Stomach (tissue), 8 donors: ENCODE measurements at regions not wholly inside any gene's neighbourhood (a gene's known extent, or its start where the extent isn't known, plus 50 kb on each side); places are given as distances from the start of the nearest gene placed in this dataset.

Experiments
- DNase-seq, 2 donors: peaks; one replicate each; pipeline versions ENCODE4 v3.0.0 to v3.0.0-alpha.2; 2013 to 2019
- H3K27ac ChIP-seq, 5 donors: fragments of 200-600 bp in 4 of 5; sonication (generic) in 4 of 5; one replicate each; pipeline ENCODE4 v1.5.1; 2013 to 2019; ENCODE audit warnings: mild to moderate bottlenecking in 1 of 5, moderate library complexity in 1 of 5
- H3K27me3 ChIP-seq, 3 donors: fragments of 200-600 bp; sonication (generic); one replicate each; pipeline ENCODE4 v1.5.1; 2017 to 2019; ENCODE audit warnings: mixed run types in 1 of 3
- H3K36me3 ChIP-seq, 4 donors: fragments of 200-600 bp; sonication (generic); 1 replicate in 3 of 4; 2 replicates in 1 of 4; pipeline ENCODE4 v1.5.1; 2016 to 2019
- H3K4me1 ChIP-seq, 4 donors: fragments of 200-600 bp; sonication (generic); one replicate each; pipeline ENCODE4 v1.5.1; 2016 to 2019
- H3K4me3 ChIP-seq, 4 donors: fragments of 200-600 bp; sonication (generic) in 3 of 4; one replicate each; pipeline ENCODE4 v1.5.1; 2016 to 2019; ENCODE audit warnings: mild to moderate bottlenecking in 1 of 4
- H3K9me3 ChIP-seq, 4 donors: fragments of 200-600 bp; sonication (generic); one replicate each; pipeline ENCODE4 v1.5.1; 2016 to 2019
- CTCF ChIP-seq, 7 experiments: fragments of 450-650 bp in 4 of 7; fragments of 200-600 bp in 3 of 7; sonication (generic) in 3 of 7; IDR thresholded peaks; one replicate each; pipeline ENCODE4 v1.5.1; 2016 to 2019; ENCODE audit warnings: antibody characterized with exemption in 7 of 7, control low read depth in 2 of 7, mild to moderate bottlenecking in 1 of 7
- EP300 ChIP-seq: sonication (generic); formaldehyde crosslinking; IDR thresholded peaks from one replicate; pipeline ENCODE4 v1.6.1; 2017; ENCODE audit warnings: antibody characterized with exemption
- POLR2A ChIP-seq, 4 donors: fragments of 450-650 bp; IDR thresholded peaks; one replicate each; pipeline ENCODE4 v1.6.1; 2016; ENCODE audit warnings: antibody characterized with exemption in 4 of 4, control low read depth in 2 of 4, mild to moderate bottlenecking in 1 of 4, moderate library complexity in 1 of 4
- POLR2AphosphoS5 ChIP-seq, 3 donors: sonication (generic); formaldehyde crosslinking; IDR thresholded peaks; one replicate each; pipeline ENCODE4 v1.6.1; 2016; ENCODE audit warnings: antibody characterized with exemption in 3 of 3
- WGBS, 5 donors: extraction: QIAGEN DNeasy Blood & Tissue Kit in 3 of 5; methylation state at CpG; one replicate each; pipeline versions ENCODE4 v1.1.5 to v1.1.7; 2013 to 2018; 5-methylcytosine and 5-hydroxymethylcytosine counted together
- intact Hi-C: fragments of 100-400 bp; cut with DNase I; formaldehyde crosslinking; loops from one replicate; pipeline ENCODE4 v1.15.1; 2023; ENCODE audit warnings: low total_unique reads
- donor health status: healthy with polysubstance abuse.
- donor health status: Bipolar disorder and iron deficiency.
- donor health status: healthy.

GRCh38 chr9:76557674-76558225 lies 98.8 kb downstream of the GCNT1 start:
- Histone ChIP-seq H3K36me3 (no peaks in the 10 kb centered on the region), H3K9me3 (no peaks in the 10 kb centered on the region), H3K4me1 (peaks cover 6 to 47% (median 7%) of the 10 kb centered on the region in 4 donors), H3K27ac (no peak overlapping the region), H3K4me3 (no peak overlapping the region), H3K27me3 (no peaks in the 10 kb centered on the region)
- no peak for TF ChIP-seq POLR2A (IDR thresholded peaks at IDR 0.05)
- TF ChIP-seq POLR2AphosphoS5 (IDR thresholded peaks at IDR 0.05), result no peak
- no peak for TF ChIP-seq EP300
- no peak for TF ChIP-seq CTCF (IDR thresholded peaks at IDR 0.05)
- WGBS, 5 donors, result 84 to 100% (median 95%) methylated on average over 1 of the region's 1 CpG
- no peak for DNase-seq
- intact Hi-C loops, result no loop called here

GRCh38 chr9:76558465-76558864 lies 99.5 kb downstream of the GCNT1 start:
- Histone ChIP-seq H3K27ac (peak overlapping the region in 3 of 5 donors; percentile 5 to 53 (median 10)), H3K9me3 (no peaks in the 10 kb centered on the region), H3K27me3 (no peaks in the 10 kb centered on the region), H3K4me1 (peaks cover 6 to 52% (median 7%) of the 10 kb centered on the region in 4 donors), H3K4me3 (no peak overlapping the region), H3K36me3 (no peaks in the 10 kb centered on the region)
- 15 to 60% (median 27%) methylated on average over 1 of the region's 1 CpG for WGBS, 5 donors
- TF ChIP-seq POLR2AphosphoS5 (IDR thresholded peaks at IDR 0.05), result peak in 1 of 3 donors; percentile 20
- no peak for TF ChIP-seq EP300
- DNase-seq, result no peak
- intact Hi-C loops, result no loop called here

GRCh38 chr9:76559286-76559685 lies 100.3 kb downstream of the GCNT1 start:
- Histone ChIP-seq H3K27me3 (no peaks in the 10 kb centered on the region), H3K27ac (peak overlapping the region in 2 of 5 donors; percentile 10 to 53), H3K36me3 (no peaks in the 10 kb centered on the region), H3K9me3 (no peaks in the 10 kb centered on the region), H3K4me1 (peaks cover 6 to 52% (median 7%) of the 10 kb centered on the region in 4 donors), H3K4me3 (no peak overlapping the region)
- no peak for DNase-seq
- TF ChIP-seq EP300 (no peak), POLR2A (IDR thresholded peaks at IDR 0.05) (no peak), POLR2AphosphoS5 (IDR thresholded peaks at IDR 0.05) (no peak), CTCF (IDR thresholded peaks at IDR 0.05) (no peak)
- intact Hi-C loops, result no loop called here

- H3K27me3 ChIP-seq, result no peaks in the 10 kb centered on the region
- H3K9me3 ChIP-seq, result no peaks in the 10 kb centered on the region
- peak overlapping the region in 2 of 5 donors; percentile 9 to 32 for H3K27ac ChIP-seq
- H3K36me3 ChIP-seq, result no peaks in the 10 kb centered on the region
- peak in 1 of 3 donors; percentile 29 for TF ChIP-seq POLR2AphosphoS5 (IDR thresholded peaks at IDR 0.05)
- TF ChIP-seq POLR2A (IDR thresholded peaks at IDR 0.05), result no peak
- H3K4me3 ChIP-seq, result no peak overlapping the region
- DNase-seq, result peak in 1 of 2 donors; percentile 76
- H3K4me1 ChIP-seq, result peaks cover 6 to 52% (median 7%) of the 10 kb centered on the region in 4 donors
- intact Hi-C loops, result no loop called here
- WGBS, 5 donors, result 28 to 48% (median 29%) methylated on average over 4 of the region's 4 CpGs
Measured at GRCh38 chr9:76560481-76560922, 101.5 kb downstream of the GCNT1 start.

GRCh38 chr9:76561050-76561713 lies 102.2 kb downstream of the GCNT1 start:
- peak overlapping the region in 1 of 5 donors; percentile 9 for H3K27ac ChIP-seq
- TF ChIP-seq CTCF (IDR thresholded peaks at IDR 0.05) (no peak), EP300 (no peak), POLR2AphosphoS5 (IDR thresholded peaks at IDR 0.05) (no peak), POLR2A (IDR thresholded peaks at IDR 0.05) (no peak)
- no peak for DNase-seq

More at GRCh38 chr9:76561050-76561713, 102.2 kb downstream of the GCNT1 start:
- H3K4me3 ChIP-seq, result no peak overlapping the region
- H3K9me3 ChIP-seq, result no peaks in the 10 kb centered on the region
- no peaks in the 10 kb centered on the region for H3K27me3 ChIP-seq
- 60 to 78% (median 62%) methylated on average over 2 of the region's 2 CpGs for WGBS, 5 donors
- intact Hi-C loops, result no loop called here
- H3K36me3 ChIP-seq, result no peaks in the 10 kb centered on the region
- H3K4me1 ChIP-seq, result peaks cover 6 to 52% (median 7%) of the 10 kb centered on the region in 4 donors
